ENCODE measurements at regions not wholly inside any gene's neighbourhood (a gene's known extent, or its start where the extent isn't known, plus 50 kb on each side); places are given as distances from the start of the nearest gene placed in this dataset.
"Not testable (repeated sequence)": the region's sequence is repeated elsewhere in the genome, so short reads cannot be mapped to it uniquely, and the experiment has no call there.

DNA sequence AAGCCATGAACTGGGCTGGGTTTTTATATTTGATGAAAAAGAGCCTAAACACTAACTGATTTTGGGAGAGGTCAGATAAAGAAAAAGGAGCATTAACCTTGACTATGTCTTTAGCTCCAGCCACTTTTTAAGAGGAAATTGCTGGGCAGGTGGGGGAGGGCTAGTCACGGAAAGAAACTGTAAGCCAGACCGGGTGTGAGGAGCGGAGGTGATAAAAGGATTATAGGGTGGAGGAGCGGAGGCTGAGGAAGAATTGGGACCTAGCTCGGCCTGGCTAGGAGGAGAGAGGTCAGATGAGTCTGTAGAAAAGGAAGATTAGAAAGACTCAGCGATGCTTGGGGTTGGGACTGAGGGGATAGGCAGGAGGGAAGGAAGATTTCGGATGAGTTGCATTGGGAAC lies 117.5 kb upstream of the INTU start:
- not testable (repeated sequence) for H3K27me3 ChIP-seq (ENCODE audit: insufficient read depth, low read length); H2AFZ ChIP-seq (ENCODE audit: low read depth, low read length); H3K36me3 ChIP-seq (ENCODE audit: insufficient read depth, low read length); H3K4me3 ChIP-seq (ENCODE audit: low read length); H3K4me1 ChIP-seq (ENCODE audit: insufficient read depth, low read length); H3K9me3 ChIP-seq (ENCODE audit: low read length)

DNA sequence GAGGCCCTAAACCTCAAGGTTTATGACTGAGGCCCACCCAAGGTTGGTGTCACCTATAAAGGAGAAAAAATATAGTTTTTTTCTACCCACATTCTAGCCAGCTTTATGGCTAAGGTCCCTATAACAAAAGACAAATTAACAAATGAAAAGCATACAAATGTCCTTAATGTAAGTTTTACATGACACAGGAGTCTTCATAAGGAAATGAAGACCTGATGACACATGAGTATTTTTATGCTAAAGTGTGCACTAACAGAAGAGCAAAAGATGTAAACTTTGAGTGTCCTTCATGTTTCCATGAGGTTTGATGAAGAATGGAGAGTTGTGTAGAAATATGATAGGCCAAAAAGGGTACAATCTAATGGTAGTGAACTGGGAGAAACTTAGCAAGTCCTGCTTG lies 114.7 kb upstream of the INTU start:
- Histone ChIP-seq H3K36me3 (ENCODE audit: insufficient read depth, low read length) (no peaks in the 10 kb centered on the region), H2AFZ (ENCODE audit: low read depth, low read length) (no peak overlapping the region), H3K4me1 (ENCODE audit: insufficient read depth, low read length) (no peaks in the 10 kb centered on the region), H3K9me3 (ENCODE audit: low read length) (no peaks in the 10 kb centered on the region), H3K27me3 (ENCODE audit: insufficient read depth, low read length) (no peaks in the 10 kb centered on the region), H3K4me3 (ENCODE audit: low read length) (no peak overlapping the region)

DNA sequence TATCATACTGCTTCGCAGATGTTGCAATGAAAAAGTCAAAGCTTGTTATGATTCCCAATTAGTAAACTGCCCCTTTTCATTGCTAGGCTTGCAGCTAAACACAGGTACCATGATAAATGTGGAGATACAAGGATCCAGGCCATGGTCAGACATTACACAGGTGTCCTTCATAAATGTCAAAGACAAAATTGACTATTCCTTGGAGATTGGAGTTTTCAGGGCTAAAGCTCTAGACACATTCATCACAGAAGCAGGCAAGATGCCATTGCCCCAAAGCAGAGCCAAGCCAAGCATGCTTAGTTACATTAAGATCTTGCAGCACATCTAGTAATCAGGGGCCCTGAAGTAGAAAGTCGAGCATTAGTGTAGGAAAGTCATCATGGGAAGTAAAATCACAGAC lies 111.3 kb upstream of the INTU start:
- no peaks in the 10 kb centered on the region for H3K9me3 ChIP-seq (ENCODE audit: low read length)
- no peaks in the 10 kb centered on the region for H3K27me3 ChIP-seq (ENCODE audit: insufficient read depth, low read length)
- no peaks in the 10 kb centered on the region for H3K36me3 ChIP-seq (ENCODE audit: insufficient read depth, low read length)
- no peaks in the 10 kb centered on the region for H3K4me1 ChIP-seq (ENCODE audit: insufficient read depth, low read length)
- no peak overlapping the region for H2AFZ ChIP-seq (ENCODE audit: low read depth, low read length)
- H3K4me3 ChIP-seq (ENCODE audit: low read length) = no peak overlapping the region

- H2AFZ ChIP-seq (ENCODE audit: low read depth, low read length) = no peak overlapping the region
- no peaks in the 10 kb centered on the region for H3K27me3 ChIP-seq (ENCODE audit: insufficient read depth, low read length)
- H3K4me1 ChIP-seq (ENCODE audit: insufficient read depth, low read length) = no peaks in the 10 kb centered on the region
- no peak overlapping the region for H3K4me3 ChIP-seq (ENCODE audit: low read length)
- H3K36me3 ChIP-seq (ENCODE audit: insufficient read depth, low read length) = no peaks in the 10 kb centered on the region
- H3K9me3 ChIP-seq (ENCODE audit: low read length) = no peaks in the 10 kb centered on the region
These were observed 109.4 kb upstream of the INTU start for GRCh38 chr4:127523369-127523768.

DNA sequence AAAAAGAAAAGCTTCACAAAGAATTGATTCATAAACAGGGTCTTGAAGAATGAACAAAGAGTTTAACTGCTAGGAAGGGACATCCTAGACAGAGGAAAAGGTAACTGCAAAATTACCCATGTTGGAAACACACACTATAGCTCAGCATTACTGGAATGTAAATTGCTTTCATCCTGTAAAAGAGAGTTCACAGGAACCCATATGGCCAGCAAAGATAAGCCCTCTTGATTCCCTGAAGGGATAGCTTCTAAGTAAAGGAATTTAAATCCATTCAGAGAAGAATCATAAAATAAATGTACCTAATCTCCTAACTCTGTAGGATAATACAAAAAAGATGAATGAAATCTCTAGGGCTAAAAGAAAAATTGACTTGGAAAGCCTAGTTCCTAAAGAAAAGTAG lies 107.1 kb upstream of the INTU start:
- Histone ChIP-seq H3K4me3 (ENCODE audit: low read length) (no peak overlapping the region), H3K27me3 (ENCODE audit: insufficient read depth, low read length) (no peaks in the 10 kb centered on the region)

GRCh38 chr4:127528302-127528701 lies 104.5 kb upstream of the INTU start:
- H3K4me3 ChIP-seq (ENCODE audit: low read length) = no peak overlapping the region
- no peaks in the 10 kb centered on the region for H3K27me3 ChIP-seq (ENCODE audit: insufficient read depth, low read length)
- no peak overlapping the region for H2AFZ ChIP-seq (ENCODE audit: low read depth, low read length)
- H3K36me3 ChIP-seq (ENCODE audit: insufficient read depth, low read length) = no peaks in the 10 kb centered on the region
- peaks cover 2% of the 10 kb centered on the region for H3K4me1 ChIP-seq (ENCODE audit: insufficient read depth, low read length)
- no peaks in the 10 kb centered on the region for H3K9me3 ChIP-seq (ENCODE audit: low read length)

More for the DNA sequence above, 107.1 kb upstream of the INTU start:
- H3K36me3 ChIP-seq (ENCODE audit: insufficient read depth, low read length) = no peaks in the 10 kb centered on the region
- no peak overlapping the region for H2AFZ ChIP-seq (ENCODE audit: low read depth, low read length)
- no peaks in the 10 kb centered on the region for H3K4me1 ChIP-seq (ENCODE audit: insufficient read depth, low read length)
- no peaks in the 10 kb centered on the region for H3K9me3 ChIP-seq (ENCODE audit: low read length)

GRCh38 chr4:127529879-127530278 lies 102.9 kb upstream of the INTU start:
- not testable (repeated sequence) for H3K27me3 ChIP-seq (ENCODE audit: insufficient read depth, low read length); H3K36me3 ChIP-seq (ENCODE audit: insufficient read depth, low read length); H3K9me3 ChIP-seq (ENCODE audit: low read length); H2AFZ ChIP-seq (ENCODE audit: low read depth, low read length); H3K4me1 ChIP-seq (ENCODE audit: insufficient read depth, low read length); H3K4me3 ChIP-seq (ENCODE audit: low read length)

DNA sequence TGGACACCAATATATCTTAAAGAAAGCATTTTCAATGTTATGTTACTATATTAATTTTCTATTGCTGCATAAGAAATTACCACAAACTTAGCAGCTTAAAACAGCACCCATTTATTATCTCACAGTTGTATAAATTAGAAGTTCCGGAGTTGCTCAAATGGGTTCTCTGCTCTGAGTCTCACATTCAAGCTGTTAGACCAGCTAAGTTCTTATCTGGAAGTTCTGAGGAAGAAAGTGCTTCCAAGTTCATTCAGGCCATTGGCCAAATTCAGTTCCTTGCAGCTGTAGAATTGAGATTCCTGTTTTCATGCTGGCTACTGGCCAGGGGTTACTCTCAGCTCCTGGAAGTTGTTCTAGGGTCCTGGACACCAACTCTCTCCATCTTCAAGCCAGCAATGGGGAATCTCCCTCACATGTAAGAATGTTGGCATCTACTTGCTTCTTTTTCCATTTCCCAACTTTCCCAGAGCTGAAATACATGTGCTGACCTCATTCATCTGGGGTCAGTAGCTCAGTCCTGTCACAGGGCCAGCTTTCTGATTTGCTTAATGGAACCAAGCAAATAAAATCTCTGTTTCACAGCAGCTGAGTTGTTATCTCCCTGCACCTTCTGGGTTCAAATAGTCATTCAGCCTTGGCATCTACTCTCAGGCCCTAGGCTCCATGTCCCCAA lies 99.6 kb upstream of the INTU start:
- no peak overlapping the region for H3K4me3 ChIP-seq (ENCODE audit: low read length)
- no peaks in the 10 kb centered on the region for H3K36me3 ChIP-seq (ENCODE audit: insufficient read depth, low read length)
- peaks cover 2% of the 10 kb centered on the region for H3K4me1 ChIP-seq (ENCODE audit: insufficient read depth, low read length)
- H2AFZ ChIP-seq (ENCODE audit: low read depth, low read length) = no peak overlapping the region
- H3K27me3 ChIP-seq (ENCODE audit: insufficient read depth, low read length) = no peaks in the 10 kb centered on the region
- H3K9me3 ChIP-seq (ENCODE audit: low read length) = no peaks in the 10 kb centered on the region

DNA sequence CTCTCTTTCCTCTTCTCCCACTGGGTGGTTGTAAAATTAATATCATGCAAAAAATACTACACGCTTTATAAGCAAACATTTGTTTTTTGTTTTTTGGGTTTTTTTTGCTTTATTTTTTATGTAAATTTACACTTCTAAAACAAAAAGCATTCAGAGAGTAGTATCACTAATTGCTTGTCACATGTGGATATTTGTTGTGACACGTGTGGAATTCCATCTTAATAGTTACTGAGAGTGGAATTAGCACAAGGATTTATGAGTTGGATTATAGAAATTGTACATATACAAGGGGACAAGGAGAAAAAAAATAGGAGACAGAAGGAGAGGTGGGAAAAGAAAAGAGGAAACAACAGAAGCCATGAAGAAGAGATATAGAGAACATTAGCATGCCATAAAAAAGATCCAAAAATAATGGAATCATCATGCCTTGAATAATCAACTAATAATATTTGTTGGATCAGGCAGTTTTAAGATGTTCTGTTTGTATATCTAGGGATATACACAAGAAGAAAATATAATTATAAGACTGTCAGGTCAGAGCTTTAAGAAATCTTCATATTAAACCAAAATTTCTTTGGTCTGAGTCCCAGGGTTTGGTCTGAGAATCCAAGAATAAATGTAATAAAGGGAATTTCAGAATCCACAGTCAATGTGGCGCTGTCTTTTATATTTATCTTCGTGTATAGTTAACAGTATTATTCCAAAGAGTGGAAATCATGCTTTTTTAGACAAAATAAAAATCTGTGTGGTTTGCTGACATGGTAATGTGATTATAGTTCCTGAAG lies 98.5 kb upstream of the INTU start:
- H3K4me3 ChIP-seq (ENCODE audit: low read length) = no peak overlapping the region
- no peak overlapping the region for H2AFZ ChIP-seq (ENCODE audit: low read depth, low read length)
- H3K4me1 ChIP-seq (ENCODE audit: insufficient read depth, low read length) = peaks cover 2% of the 10 kb centered on the region
- no peaks in the 10 kb centered on the region for H3K27me3 ChIP-seq (ENCODE audit: insufficient read depth, low read length)
- H3K9me3 ChIP-seq (ENCODE audit: low read length) = no peaks in the 10 kb centered on the region
- H3K36me3 ChIP-seq (ENCODE audit: insufficient read depth, low read length) = no peaks in the 10 kb centered on the region

- H3K36me3 ChIP-seq (ENCODE audit: insufficient read depth, low read length) = no peaks in the 10 kb centered on the region
- no peaks in the 10 kb centered on the region for H3K27me3 ChIP-seq (ENCODE audit: insufficient read depth, low read length)
- no peaks in the 10 kb centered on the region for H3K9me3 ChIP-seq (ENCODE audit: low read length)
- no peak overlapping the region for H3K4me3 ChIP-seq (ENCODE audit: low read length)
- H2AFZ ChIP-seq (ENCODE audit: low read depth, low read length) = no peak overlapping the region
- peaks cover 2% of the 10 kb centered on the region for H3K4me1 ChIP-seq (ENCODE audit: insufficient read depth, low read length)
These were observed 94.7 kb upstream of the INTU start for GRCh38 chr4:127538016-127538415.

DNA sequence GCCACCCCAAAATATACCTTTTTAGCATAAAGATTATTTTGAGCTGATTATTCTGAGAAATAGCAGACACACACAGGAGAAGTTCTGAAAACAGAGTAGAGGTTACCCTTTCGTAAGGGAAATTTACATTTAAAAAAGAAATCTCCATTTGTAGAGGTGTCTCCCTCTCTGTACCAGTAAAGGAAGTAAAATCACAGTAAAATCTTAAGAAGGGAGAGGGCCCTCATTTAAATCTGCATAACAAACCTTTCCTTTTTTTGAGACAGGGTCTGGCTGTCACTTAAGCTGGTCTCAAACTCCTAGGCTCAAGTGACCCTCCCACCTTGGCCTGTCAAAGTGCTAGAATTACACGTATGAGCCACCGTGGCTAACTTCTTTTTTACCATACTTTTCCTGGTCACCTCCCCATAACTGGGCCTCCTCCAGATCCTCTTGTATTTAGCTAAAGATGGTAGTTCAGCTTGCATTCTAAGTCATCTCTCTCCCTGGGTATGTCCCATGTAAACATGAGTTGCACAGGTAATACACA lies 92.2 kb upstream of the INTU start:
- H3K9me3 ChIP-seq (ENCODE audit: low read length) = peaks cover 5% of the 10 kb centered on the region
- H2AFZ ChIP-seq (ENCODE audit: low read depth, low read length) = no peak overlapping the region
- no peaks in the 10 kb centered on the region for H3K36me3 ChIP-seq (ENCODE audit: insufficient read depth, low read length)
- H3K4me1 ChIP-seq (ENCODE audit: insufficient read depth, low read length) = no peaks in the 10 kb centered on the region
- H3K27me3 ChIP-seq (ENCODE audit: insufficient read depth, low read length) = no peaks in the 10 kb centered on the region
- no peak overlapping the region for H3K4me3 ChIP-seq (ENCODE audit: low read length)

- H2AFZ ChIP-seq (ENCODE audit: low read depth, low read length) = no peak overlapping the region
- no peaks in the 10 kb centered on the region for H3K27me3 ChIP-seq (ENCODE audit: insufficient read depth, low read length)
- H3K36me3 ChIP-seq (ENCODE audit: insufficient read depth, low read length) = no peaks in the 10 kb centered on the region
- H3K9me3 ChIP-seq (ENCODE audit: low read length) = peaks cover 5% of the 10 kb centered on the region
- no peaks in the 10 kb centered on the region for H3K4me1 ChIP-seq (ENCODE audit: insufficient read depth, low read length)
- H3K4me3 ChIP-seq (ENCODE audit: low read length) = no peak overlapping the region
These were observed 87.5 kb upstream of the INTU start for GRCh38 chr4:127545271-127545670.

GRCh38 chr4:127548990-127549925 lies 83.5 kb upstream of the INTU start:
- Histone ChIP-seq H2AFZ (ENCODE audit: low read depth, low read length) (no peak overlapping the region), H3K4me1 (ENCODE audit: insufficient read depth, low read length) (no peaks in the 10 kb centered on the region), H3K36me3 (ENCODE audit: insufficient read depth, low read length) (no peaks in the 10 kb centered on the region), H3K27me3 (ENCODE audit: insufficient read depth, low read length) (no peaks in the 10 kb centered on the region), H3K4me3 (ENCODE audit: low read length) (no peak overlapping the region), H3K9me3 (ENCODE audit: low read length) (peaks cover 7% of the 10 kb centered on the region)

All from neuron (in vitro differentiated cells).